ENCODE measurements at regions not wholly inside any gene's neighbourhood (a gene's known extent, or its start where the extent isn't known, plus 50 kb on each side); places are given as distances from the start of the nearest gene placed in this dataset.

DNA sequence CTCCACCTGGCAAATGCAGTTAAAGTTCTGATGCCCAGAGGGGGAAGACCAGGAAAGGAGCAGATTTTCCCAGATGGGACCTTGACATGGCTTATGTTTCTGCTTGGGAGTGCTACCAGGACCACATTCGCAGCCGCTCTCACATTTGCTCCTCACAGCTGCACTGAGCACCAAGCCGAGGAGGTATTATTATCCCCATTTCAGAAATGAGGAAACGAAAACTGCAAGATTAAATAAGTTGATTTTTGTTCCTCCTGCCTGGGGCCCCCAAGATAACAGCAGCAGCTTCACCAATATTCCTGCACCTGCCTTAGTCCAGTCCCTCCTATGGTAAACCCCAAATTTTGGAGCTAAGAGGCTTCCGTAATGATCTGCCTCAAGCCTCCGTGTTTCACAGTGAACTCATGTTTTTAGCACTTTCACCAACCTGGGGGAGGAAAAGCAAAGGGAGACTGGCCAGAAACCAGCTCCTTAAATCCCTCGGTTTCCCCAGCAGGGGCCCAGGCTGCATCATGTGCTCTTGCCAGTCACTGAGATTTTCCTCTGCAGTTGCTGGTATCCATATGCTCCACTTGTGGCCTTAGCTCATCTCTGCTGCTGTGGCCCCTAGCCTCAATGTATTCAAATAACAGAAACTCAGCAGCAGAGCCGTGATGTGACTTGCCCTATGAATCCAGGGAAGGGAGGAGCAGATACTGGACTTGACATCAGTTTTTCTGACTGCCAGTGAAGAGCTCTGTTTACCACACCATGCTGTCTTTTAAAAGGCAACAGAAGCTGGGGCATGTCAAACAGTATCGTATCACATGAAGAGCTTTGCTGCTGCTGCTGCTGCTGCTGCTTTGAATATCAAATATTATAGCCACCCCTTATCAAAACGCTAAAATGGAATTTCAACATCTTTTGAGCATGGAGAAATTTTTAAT, 95.5 kb upstream of the KLHL13 start:
- WGBS = 65% methylated on average over 10 of the region's 10 CpGs
- TF ChIP-seq EP300 (IDR thresholded peaks at IDR 0.05) (no peak), POLR2A (IDR thresholded peaks at IDR 0.05) (no peak), POLR2AphosphoS5 (IDR thresholded peaks at IDR 0.05) (no peak)
- TF ChIP-seq, protein P1, sequence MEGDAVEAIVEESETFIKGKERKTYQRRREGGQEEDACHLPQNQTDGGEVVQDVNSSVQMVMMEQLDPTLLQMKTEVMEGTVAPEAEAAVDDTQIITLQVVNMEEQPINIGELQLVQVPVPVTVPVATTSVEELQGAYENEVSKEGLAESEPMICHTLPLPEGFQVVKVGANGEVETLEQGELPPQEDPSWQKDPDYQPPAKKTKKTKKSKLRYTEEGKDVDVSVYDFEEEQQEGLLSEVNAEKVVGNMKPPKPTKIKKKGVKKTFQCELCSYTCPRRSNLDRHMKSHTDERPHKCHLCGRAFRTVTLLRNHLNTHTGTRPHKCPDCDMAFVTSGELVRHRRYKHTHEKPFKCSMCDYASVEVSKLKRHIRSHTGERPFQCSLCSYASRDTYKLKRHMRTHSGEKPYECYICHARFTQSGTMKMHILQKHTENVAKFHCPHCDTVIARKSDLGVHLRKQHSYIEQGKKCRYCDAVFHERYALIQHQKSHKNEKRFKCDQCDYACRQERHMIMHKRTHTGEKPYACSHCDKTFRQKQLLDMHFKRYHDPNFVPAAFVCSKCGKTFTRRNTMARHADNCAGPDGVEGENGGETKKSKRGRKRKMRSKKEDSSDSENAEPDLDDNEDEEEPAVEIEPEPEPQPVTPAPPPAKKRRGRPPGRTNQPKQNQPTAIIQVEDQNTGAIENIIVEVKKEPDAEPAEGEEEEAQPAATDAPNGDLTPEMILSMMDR (IDR thresholded peaks at IDR 0.05) = no peak

DNA sequence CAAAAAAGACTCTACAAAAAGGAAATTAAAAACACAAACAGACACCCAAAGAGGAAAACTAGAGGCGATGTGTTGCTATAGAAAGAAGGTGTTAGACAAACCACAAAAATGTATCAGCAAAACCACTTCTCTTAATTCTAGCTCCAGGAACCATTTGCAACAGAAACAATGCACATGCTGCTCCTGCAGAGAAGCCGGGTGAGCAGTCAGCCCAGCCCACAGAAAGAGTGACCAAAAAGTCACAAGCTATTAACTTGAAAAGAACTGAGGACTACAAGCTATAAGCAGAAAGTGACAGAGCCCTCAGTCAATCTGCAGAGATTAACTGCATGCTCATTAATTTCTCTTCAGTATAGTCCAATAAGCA, 96.2 kb upstream of the KLHL13 start:
- 43% methylated on average over 2 of the region's 2 CpGs for WGBS
- Histone ChIP-seq H3K27me3 (no peaks in the 10 kb centered on the region), H3K36me3 (no peaks in the 10 kb centered on the region), H3K4me3 (no peak overlapping the region), H3K4me1 (no peaks in the 10 kb centered on the region), H3K27ac (no peak overlapping the region), H3K9me3 (no peaks in the 10 kb centered on the region)
- TF ChIP-seq, protein P1 (IDR thresholded peaks at IDR 0.05) = no peak
- no peak for TF ChIP-seq POLR2A (IDR thresholded peaks at IDR 0.05)
- no peak for DNase-seq (ENCODE audit: low spot score in 2 of 2)

More for the DNA sequence above, 95.5 kb upstream of the KLHL13 start:
- no peaks in the 10 kb centered on the region for H3K9me3 ChIP-seq
- H3K4me3 ChIP-seq = no peak overlapping the region
- no peak overlapping the region for H3K27ac ChIP-seq
- H3K4me1 ChIP-seq = no peaks in the 10 kb centered on the region
- no peaks in the 10 kb centered on the region for H3K27me3 ChIP-seq
- no peak for DNase-seq (ENCODE audit: low spot score in 2 of 2)
- H3K36me3 ChIP-seq = no peaks in the 10 kb centered on the region

DNA sequence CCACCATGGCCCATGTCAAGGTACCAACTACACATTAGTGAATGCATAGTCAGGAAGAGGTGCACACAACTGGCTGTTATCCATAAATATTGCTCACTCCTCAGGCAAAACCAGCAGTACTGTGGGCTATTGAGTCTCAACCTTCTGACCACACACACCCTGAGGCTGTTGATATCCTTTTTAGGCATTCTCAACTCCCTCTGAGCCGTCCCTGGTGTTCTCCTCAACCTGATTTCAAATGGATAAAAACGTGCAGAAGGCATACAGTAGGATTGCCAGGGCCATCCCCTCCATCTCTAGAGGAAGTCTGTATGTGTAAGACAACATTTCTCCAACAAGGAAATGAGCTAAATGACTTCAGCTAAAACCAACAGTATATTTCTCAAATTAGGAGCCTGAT, 98.7 kb upstream of the KLHL13 start:
- Histone ChIP-seq H3K27me3 (no peaks in the 10 kb centered on the region), H3K27ac (no peak overlapping the region), H3K36me3 (no peaks in the 10 kb centered on the region), H3K4me1 (no peaks in the 10 kb centered on the region), H3K4me3 (no peak overlapping the region), H3K9me3 (no peaks in the 10 kb centered on the region)
- DNase-seq (ENCODE audit: low spot score in 2 of 2) = no peak
- TF ChIP-seq, protein P1 (IDR thresholded peaks at IDR 0.05) = no peak
- TF ChIP-seq POLR2A (IDR thresholded peaks at IDR 0.05) = no peak
- TF ChIP-seq POLR2AphosphoS5 (IDR thresholded peaks at IDR 0.05) = no peak
- 45% methylated on average over 2 of the region's 2 CpGs for WGBS

DNA sequence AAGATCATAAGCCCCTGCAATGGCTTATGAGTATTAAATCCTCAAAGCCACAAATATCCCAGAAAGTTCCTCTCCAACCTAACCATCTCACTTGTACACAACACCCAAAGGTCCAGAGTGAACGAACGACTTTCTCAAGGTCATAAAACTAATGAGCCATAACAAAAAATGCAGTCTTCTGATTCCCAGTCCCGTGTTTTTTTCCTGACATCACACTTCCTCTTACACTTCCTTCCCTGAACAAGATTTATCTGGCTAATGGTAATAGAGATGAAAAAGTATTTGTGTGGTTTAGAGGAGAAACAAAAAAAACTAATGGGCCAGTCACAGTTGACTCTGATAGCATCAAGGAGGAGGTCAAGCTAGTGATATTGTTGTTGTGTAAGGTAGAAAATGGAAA, 99.5 kb upstream of the KLHL13 start:
- Histone ChIP-seq H3K36me3 (no peaks in the 10 kb centered on the region), H3K27me3 (no peaks in the 10 kb centered on the region), H3K27ac (no peak overlapping the region), H3K9me3 (no peaks in the 10 kb centered on the region), H3K4me1 (no peaks in the 10 kb centered on the region), H3K4me3 (no peak overlapping the region)
- DNase-seq (ENCODE audit: low spot score in 2 of 2) = no peak
- TF ChIP-seq EP300 (IDR thresholded peaks at IDR 0.05) (no peak), POLR2A (IDR thresholded peaks at IDR 0.05) (no peak), POLR2AphosphoS5 (IDR thresholded peaks at IDR 0.05) (no peak)
- TF ChIP-seq, protein P1 (IDR thresholded peaks at IDR 0.05) = no peak
- 21% methylated on average over 3 of the region's 3 CpGs for WGBS

DNA sequence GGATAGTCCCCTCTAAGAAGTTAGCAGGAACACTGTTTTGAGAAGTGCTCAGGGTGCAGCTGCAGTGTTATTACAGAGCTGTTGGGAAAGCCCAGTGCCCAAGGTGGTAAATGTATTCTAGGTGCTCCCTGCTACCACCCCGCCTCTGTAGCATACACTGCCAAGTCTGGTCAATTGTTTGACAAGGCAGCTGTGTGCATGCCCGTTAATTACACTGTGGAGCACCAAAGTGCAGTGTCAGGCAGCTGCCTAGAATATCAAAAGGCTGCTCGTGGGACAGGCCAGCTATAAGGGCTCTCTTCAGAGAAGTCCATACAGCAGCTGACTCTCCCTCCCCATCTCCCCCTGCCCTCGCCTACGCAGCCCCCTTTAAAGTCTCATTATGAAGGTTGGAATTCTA, 99.9 kb upstream of the KLHL13 start:
- Histone ChIP-seq H3K4me3 (no peak overlapping the region), H3K27ac (no peak overlapping the region), H3K27me3 (no peaks in the 10 kb centered on the region), H3K4me1 (no peaks in the 10 kb centered on the region), H3K9me3 (no peaks in the 10 kb centered on the region), H3K36me3 (no peaks in the 10 kb centered on the region)
- DNase-seq (ENCODE audit: low spot score in 2 of 2) = no peak
- whole genome bisulfite sequencing = 44% methylated on average over 5 of the region's 5 CpGs
- TF ChIP-seq, protein P1 (IDR thresholded peaks at IDR 0.05) = no peak
- TF ChIP-seq POLR2AphosphoS5 (IDR thresholded peaks at IDR 0.05) = no peak
- no peak for TF ChIP-seq EP300 (IDR thresholded peaks at IDR 0.05)
- no peak for TF ChIP-seq POLR2A (IDR thresholded peaks at IDR 0.05)
